ENCODE measurements at regions not wholly inside any gene's neighbourhood (a gene's known extent, or its start where the extent isn't known, plus 50 kb on each side); places are given as distances from the start of the nearest gene placed in this dataset.

GRCh38 chr2:128801576-128801975 lies 482.9 kb upstream of the HS6ST1 start:
- TF ChIP-seq POLR2A (IDR thresholded peaks at IDR 0.05; ENCODE audit: low read depth, low read length) (no peak), POLR2AphosphoS5 (IDR thresholded peaks at IDR 0.05; ENCODE audit: low read depth, low read length) (no peak), TAF1 (IDR thresholded peaks at IDR 0.05; ENCODE audit: low read depth, low read length) (no peak), PAX5 (IDR thresholded peaks at IDR 0.05; ENCODE audit: insufficient read depth, low read length, severe bottlenecking) (no peak)
